GM12878 (cell line): ENCODE measurements at regions not wholly inside any gene's neighbourhood (a gene's known extent, or its start where the extent isn't known, plus 50 kb on each side); places are given as distances from the start of the nearest gene placed in this dataset.

ENCODE experiments used
- CTCF ChIP-seq, 3 experiments: IDR thresholded peaks in 2 of 3; conservative IDR thresholded peaks in 1 of 3; 2 replicates each; pipeline ENCODE4 v1.5.1; 2011; ENCODE audit warnings: low read depth in 3 of 3, low read length in 3 of 3, mild to moderate bottlenecking in 3 of 3, control low read depth in 2 of 3, moderate library complexity in 2 of 3, inconsistent platforms in 1 of 3, mixed read lengths in 1 of 3; ENCODE audit not compliant: control insufficient read depth in 2 of 3, insufficient read depth in 1 of 3; ENCODE audit errors: extremely low read depth in 1 of 3
- HCFC1 ChIP-seq: fragments of 150-350 bp; IDR thresholded peaks from 2 replicates; pipeline ENCODE4 v1.6.1; 2014; ENCODE audit warnings: low read length
- MAX ChIP-seq: IDR thresholded peaks from 2 replicates; pipeline ENCODE4 v1.6.1; 2012; ENCODE audit warnings: low read depth, low read length, improper control_type of control experiment
- TAF1 ChIP-seq: IDR thresholded peaks from 2 replicates; pipeline ENCODE4 v1.6.1; 2011; ENCODE audit warnings: mild to moderate bottlenecking, low read depth, low read length, borderline replicate concordance
- USF1 ChIP-seq: IDR thresholded peaks from 2 replicates; pipeline ENCODE4 v1.6.1; 2011; ENCODE audit warnings: borderline replicate concordance, low read depth, mild to moderate bottlenecking, moderate library complexity, mixed read lengths, low read length; ENCODE audit not compliant: insufficient read depth; ENCODE audit errors: extremely low read length
- ZNF274 ChIP-seq: IDR thresholded peaks from one replicate; pipeline ENCODE4 v1.8.0; 2011; ENCODE audit not compliant: insufficient read length, insufficient read depth

- TF ChIP-seq HCFC1, result no peak
- TF ChIP-seq USF1, result no peak
- TF ChIP-seq ZNF274, result no peak
- no peak for TF ChIP-seq CTCF (IDR thresholded peaks at IDR 0.05 in 2 of 3, conservative IDR thresholded peaks at IDR 0.05 in 1 of 3; ENCODE audit: control insufficient read depth in 2 of 3, extremely low read depth in 1 of 3, insufficient read depth in 1 of 3, low read depth in 3 of 3, low read length in 3 of 3)
- TF ChIP-seq MAX, result no peak
- TF ChIP-seq TAF1, result no peak
Observed at GRCh38 chr19:31421082-31421481, 71.8 kb upstream of the TSHZ3 start.
